ENCODE measurements at regions not wholly inside any gene's neighbourhood (a gene's known extent, or its start where the extent isn't known, plus 50 kb on each side); places are given as distances from the start of the nearest gene placed in this dataset.
"Not testable (repeated sequence)": the region's sequence is repeated elsewhere in the genome, so short reads cannot be mapped to it uniquely, and the experiment has no call there.

- no peak overlapping the region for H3K4me3 Mint-ChIP-seq
- H3K27me3 Mint-ChIP-seq (ENCODE audit: low read depth) = no peaks in the 10 kb centered on the region
These were observed 256.9 kb downstream of the HINT1 start for GRCh38 chr5:130908186-130908585.

GRCh38 chr5:130897537-130898195 is 267.4 kb downstream of the HINT1 start:
- Mint-ChIP-seq H3K4me3 (peak overlapping the region; percentile 69), H3K36me3 (ENCODE audit: low read depth) (peaks cover 15% of the 10 kb centered on the region), H3K27ac (ENCODE audit: unreplicated experiment) (peak overlapping the region; percentile 76), H3K9me3 (peaks cover 16% of the 10 kb centered on the region)
- not testable (repeated sequence) for H3K4me1 Mint-ChIP-seq; H3K27me3 Mint-ChIP-seq (ENCODE audit: low read depth); DNase-seq (ENCODE audit: low read depth, low spot score)

More at GRCh38 chr5:130908186-130908585, 256.9 kb downstream of the HINT1 start:
- TF ChIP-seq CTCF (conservative IDR thresholded peaks at IDR 0.05) = no peak
- H3K4me1 Mint-ChIP-seq = peaks cover 10% of the 10 kb centered on the region
- no peak overlapping the region for H3K27ac Mint-ChIP-seq (ENCODE audit: unreplicated experiment)
- H3K36me3 Mint-ChIP-seq (ENCODE audit: low read depth) = no peaks in the 10 kb centered on the region
- no peak for DNase-seq (ENCODE audit: low read depth, low spot score)
- peaks cover 7% of the 10 kb centered on the region for H3K9me3 Mint-ChIP-seq

GRCh38 chr5:130897181-130897536 is 267.9 kb downstream of the HINT1 start:
- peak overlapping the region; percentile 69 for H3K4me3 Mint-ChIP-seq
- peak overlapping the region; percentile 76 for H3K27ac Mint-ChIP-seq (ENCODE audit: unreplicated experiment)

GRCh38 chr5:130896636-130897035 is 268.4 kb downstream of the HINT1 start:
- Mint-ChIP-seq H3K27ac (ENCODE audit: unreplicated experiment) (peak overlapping the region; percentile 69), H3K9me3 (peaks cover 14% of the 10 kb centered on the region), H3K27me3 (ENCODE audit: low read depth) (no peaks in the 10 kb centered on the region), H3K36me3 (ENCODE audit: low read depth) (peaks cover 15% of the 10 kb centered on the region), H3K4me3 (peak overlapping the region; percentile 69), H3K4me1 (peaks cover 9% of the 10 kb centered on the region)
- no peak for TF ChIP-seq CTCF (conservative IDR thresholded peaks at IDR 0.05)
- DNase-seq (ENCODE audit: low read depth, low spot score) = no peak

More at GRCh38 chr5:130897181-130897536, 267.9 kb downstream of the HINT1 start:
- not testable (repeated sequence) for H3K27me3 Mint-ChIP-seq (ENCODE audit: low read depth); H3K4me1 Mint-ChIP-seq; DNase-seq (ENCODE audit: low read depth, low spot score)
- Mint-ChIP-seq H3K9me3 (peaks cover 16% of the 10 kb centered on the region), H3K36me3 (ENCODE audit: low read depth) (peaks cover 15% of the 10 kb centered on the region)

GRCh38 chr5:130893006-130893405 is 272.1 kb downstream of the HINT1 start:
- Mint-ChIP-seq H3K27me3 (ENCODE audit: low read depth) (no peaks in the 10 kb centered on the region), H3K27ac (ENCODE audit: unreplicated experiment) (no peak overlapping the region)

GRCh38 chr5:130890610-130891009 is 274.4 kb downstream of the HINT1 start:
- H3K9me3 Mint-ChIP-seq = peaks cover 6% of the 10 kb centered on the region
- TF ChIP-seq CTCF (conservative IDR thresholded peaks at IDR 0.05) = no peak
- peaks cover 10% of the 10 kb centered on the region for H3K4me1 Mint-ChIP-seq
- H3K4me3 Mint-ChIP-seq = no peak overlapping the region
- peaks cover 9% of the 10 kb centered on the region for H3K36me3 Mint-ChIP-seq (ENCODE audit: low read depth)
- H3K27ac Mint-ChIP-seq (ENCODE audit: unreplicated experiment) = no peak overlapping the region
- no peak for DNase-seq (ENCODE audit: low read depth, low spot score)
- H3K27me3 Mint-ChIP-seq (ENCODE audit: low read depth) = peaks cover 12% of the 10 kb centered on the region

More at GRCh38 chr5:130893006-130893405, 272.1 kb downstream of the HINT1 start:
- Mint-ChIP-seq H3K9me3 (peaks cover 8% of the 10 kb centered on the region), H3K4me3 (no peak overlapping the region), H3K36me3 (ENCODE audit: low read depth) (peaks cover 11% of the 10 kb centered on the region), H3K4me1 (peaks cover 9% of the 10 kb centered on the region)
- no peak for DNase-seq (ENCODE audit: low read depth, low spot score)
- TF ChIP-seq CTCF (conservative IDR thresholded peaks at IDR 0.05) = no peak
